Lung (tissue), 11 donors: ENCODE measurements at regions not wholly inside any gene's neighbourhood (a gene's known extent, or its start where the extent isn't known, plus 50 kb on each side); places are given as distances from the start of the nearest gene placed in this dataset.

Experiments used
- ATAC-seq: fragments of 200-7000 bp; cut with Tn5 transposase; one replicate; pipeline ENCODE4 v1.9.1; 2020; ENCODE audit warnings: moderate number of reproducible peaks; ENCODE audit not compliant: insufficient read depth, low FRiP score
- DNase-seq, 3 donors: peaks; one replicate each; pipeline ENCODE4 v3.0.0-alpha.2; 2013 to 2017
- H3K27ac ChIP-seq, 2 donors: one replicate each; pipeline ENCODE4 v1.5.1; 2013; ENCODE audit warnings: mild to moderate bottlenecking in 2 of 2, moderate library complexity in 2 of 2, control low read depth in 1 of 2, inconsistent platforms in 1 of 2, low read depth in 1 of 2, low read length in 1 of 2
- H3K27me3 ChIP-seq, 3 donors: one replicate each; pipeline ENCODE4 v1.5.1; 2013; ENCODE audit warnings: low read length in 2 of 3; ENCODE audit not compliant: control insufficient read depth in 3 of 3, insufficient read depth in 3 of 3
- H3K36me3 ChIP-seq, 4 donors: one replicate each; pipeline ENCODE4 v1.5.1; 2013; ENCODE audit warnings: low read length in 4 of 4, mild to moderate bottlenecking in 1 of 4, moderate library complexity in 1 of 4; ENCODE audit not compliant: control insufficient read depth in 4 of 4, insufficient read depth in 4 of 4
- H3K4me1 ChIP-seq, 5 donors: one replicate each; pipeline ENCODE4 v1.5.1; 2013; ENCODE audit warnings: low read length in 5 of 5, mild to moderate bottlenecking in 2 of 5, moderate library complexity in 1 of 5; ENCODE audit not compliant: control insufficient read depth in 5 of 5, insufficient read depth in 5 of 5
- H3K4me3 ChIP-seq: one replicate; pipeline ENCODE4 v1.5.1; 2013; ENCODE audit warnings: mild to moderate bottlenecking, control low read depth, moderate library complexity
- H3K9ac ChIP-seq, 2 donors: one replicate each; pipeline ENCODE4 v1.5.1; 2013; ENCODE audit warnings: low read length in 2 of 2, control low read depth in 1 of 2; ENCODE audit not compliant: insufficient read depth in 1 of 2
- H3K9me3 ChIP-seq, 4 donors: one replicate each; pipeline ENCODE4 v1.5.1; 2013; ENCODE audit warnings: low read length in 3 of 4, mild to moderate bottlenecking in 1 of 4, moderate library complexity in 1 of 4; ENCODE audit not compliant: control insufficient read depth in 4 of 4, insufficient read depth in 3 of 4
- WGBS, 2 donors: extraction: QIAGEN DNeasy Blood & Tissue Kit; methylation state at CpG; one replicate each; pipeline ENCODE4 v1.1.7; 2013; 5-methylcytosine and 5-hydroxymethylcytosine counted together
- TF ChIP-seq, protein P1 (sequence below): IDR thresholded peaks from 2 replicates; pipeline ENCODE4 v1.5.1; 2012; ENCODE audit warnings: mild to moderate bottlenecking; ENCODE audit errors: control extremely low read depth, extremely low read depth
- donor health status: control.
- donor health status: control.
- donor health status: Bipolar disorder and iron deficiency.
- donor health status: healthy.
- donor health status: DM: yes; HTN: yes; CAD: no.

DNA sequence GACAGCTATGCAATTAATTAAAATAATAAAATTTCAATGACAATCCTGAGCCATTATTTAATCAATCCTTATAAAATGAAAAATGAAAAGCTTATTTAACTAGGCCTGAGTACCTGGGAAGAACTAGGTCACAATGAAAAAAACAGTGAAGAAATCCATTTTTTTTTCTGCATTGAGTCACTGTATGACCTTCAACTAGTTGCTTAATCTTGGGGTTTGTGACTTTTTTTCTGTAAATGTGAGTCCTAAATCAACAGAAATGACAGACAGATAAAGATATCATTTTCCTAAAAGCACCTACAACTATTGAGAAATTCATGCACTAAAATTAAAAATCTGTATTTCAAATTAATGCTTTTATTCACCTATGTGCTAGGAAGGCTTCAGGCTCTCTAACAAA lies 96.8 kb downstream of the TMEM26 start:
- ATAC-seq (no peak), DNase-seq (no peak)
- Histone ChIP-seq H3K9me3 (no peaks in the 10 kb centered on the region), H3K27ac (no peak overlapping the region), H3K4me1 (no peaks in the 10 kb centered on the region), H3K4me3 (no peak overlapping the region), H3K36me3 (no peaks in the 10 kb centered on the region), H3K9ac (no peak overlapping the region), H3K27me3 (no peaks in the 10 kb centered on the region)
- TF ChIP-seq, protein P1, sequence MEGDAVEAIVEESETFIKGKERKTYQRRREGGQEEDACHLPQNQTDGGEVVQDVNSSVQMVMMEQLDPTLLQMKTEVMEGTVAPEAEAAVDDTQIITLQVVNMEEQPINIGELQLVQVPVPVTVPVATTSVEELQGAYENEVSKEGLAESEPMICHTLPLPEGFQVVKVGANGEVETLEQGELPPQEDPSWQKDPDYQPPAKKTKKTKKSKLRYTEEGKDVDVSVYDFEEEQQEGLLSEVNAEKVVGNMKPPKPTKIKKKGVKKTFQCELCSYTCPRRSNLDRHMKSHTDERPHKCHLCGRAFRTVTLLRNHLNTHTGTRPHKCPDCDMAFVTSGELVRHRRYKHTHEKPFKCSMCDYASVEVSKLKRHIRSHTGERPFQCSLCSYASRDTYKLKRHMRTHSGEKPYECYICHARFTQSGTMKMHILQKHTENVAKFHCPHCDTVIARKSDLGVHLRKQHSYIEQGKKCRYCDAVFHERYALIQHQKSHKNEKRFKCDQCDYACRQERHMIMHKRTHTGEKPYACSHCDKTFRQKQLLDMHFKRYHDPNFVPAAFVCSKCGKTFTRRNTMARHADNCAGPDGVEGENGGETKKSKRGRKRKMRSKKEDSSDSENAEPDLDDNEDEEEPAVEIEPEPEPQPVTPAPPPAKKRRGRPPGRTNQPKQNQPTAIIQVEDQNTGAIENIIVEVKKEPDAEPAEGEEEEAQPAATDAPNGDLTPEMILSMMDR, result no peak

DNA sequence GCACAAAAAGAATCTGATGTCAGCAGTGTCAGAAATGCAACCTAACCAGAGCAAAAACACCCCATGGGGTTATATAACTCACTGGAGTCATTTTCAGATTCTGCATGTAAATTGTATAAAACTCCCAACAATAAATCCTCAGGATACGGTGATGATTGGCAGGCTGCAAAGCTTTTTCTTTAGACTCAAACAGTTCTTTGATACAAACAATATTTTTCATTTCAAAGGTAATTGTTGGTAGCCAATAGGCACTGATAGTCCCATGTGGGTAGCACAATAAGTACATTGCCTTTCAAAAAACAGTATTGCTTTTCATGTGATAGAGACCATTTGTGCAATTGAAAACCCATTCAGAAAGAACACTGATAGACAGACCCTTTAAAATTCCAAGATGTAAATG lies 98.0 kb downstream of the TMEM26 start:
- no peaks in the 10 kb centered on the region for H3K4me1 ChIP-seq
- DNase-seq (no peak), ATAC-seq (no peak)
- TF ChIP-seq, protein P1, result no peak
- no peaks in the 10 kb centered on the region for H3K27me3 ChIP-seq
- no peaks in the 10 kb centered on the region for H3K36me3 ChIP-seq
- H3K9me3 ChIP-seq, result no peaks in the 10 kb centered on the region
- no peak overlapping the region for H3K9ac ChIP-seq
- no peak overlapping the region for H3K4me3 ChIP-seq
- 82 to 94% methylated on average over 1 of the region's 1 CpG for WGBS, 2 donors
- no peak overlapping the region for H3K27ac ChIP-seq

- 74 to 90% methylated on average over 2 of the region's 2 CpGs for WGBS, 2 donors
- H3K27me3 ChIP-seq, result no peaks in the 10 kb centered on the region
- no peaks in the 10 kb centered on the region for H3K9me3 ChIP-seq
- TF ChIP-seq, protein P1, result no peak
- no peaks in the 10 kb centered on the region for H3K4me1 ChIP-seq
- ATAC-seq, result no peak
- no peak overlapping the region for H3K27ac ChIP-seq
- no peak for DNase-seq
- H3K9ac ChIP-seq, result no peak overlapping the region
- H3K4me3 ChIP-seq, result no peak overlapping the region
- H3K36me3 ChIP-seq, result no peaks in the 10 kb centered on the region
These were observed 98.7 kb downstream of the TMEM26 start for GRCh38 chr10:61354401-61354975.

DNA sequence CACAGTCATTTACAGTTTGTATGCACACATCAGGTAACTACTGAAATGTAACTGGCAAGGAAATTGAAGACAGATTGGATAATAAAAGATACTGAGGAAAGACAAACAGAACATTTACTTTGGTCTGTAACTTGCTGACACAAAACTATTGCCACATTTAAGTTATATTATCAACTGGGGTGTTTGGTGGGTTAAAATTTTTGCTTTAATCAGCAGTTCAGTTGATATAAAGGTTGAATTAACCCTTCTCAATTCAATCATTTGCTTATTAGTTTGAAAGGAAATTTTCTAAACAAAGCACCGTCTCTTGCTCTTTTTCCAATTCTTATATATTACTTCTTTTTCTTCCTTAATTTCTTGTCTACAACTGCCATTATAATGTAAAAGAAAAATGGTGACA lies 102.4 kb downstream of the TMEM26 start:
- Histone ChIP-seq H3K36me3 (no peaks in the 10 kb centered on the region), H3K4me3 (no peak overlapping the region), H3K9me3 (no peaks in the 10 kb centered on the region), H3K27me3 (no peaks in the 10 kb centered on the region), H3K27ac (no peak overlapping the region), H3K9ac (no peak overlapping the region), H3K4me1 (peaks cover 0 to 13% (median 0%) of the 10 kb centered on the region in 5 donors)
- no peak for DNase-seq
- TF ChIP-seq, protein P1, result no peak
- 92 to 98% methylated on average over 1 of the region's 1 CpG for WGBS, 2 donors
- ATAC-seq, result no peak
